Testis (tissue), 2 donors: ENCODE measurements at regions not wholly inside any gene's neighbourhood (a gene's known extent, or its start where the extent isn't known, plus 50 kb on each side); places are given as distances from the start of the nearest gene placed in this dataset.
A peak's percentile ranks its signal among the peaks of the same experiment; 100 is the strongest.

Experiments
- DNase-seq: peaks from one replicate; pipeline ENCODE4 v3.0.0-alpha.2; 2019
- H3K27ac ChIP-seq, 2 donors: fragments of 200-600 bp; sonication (generic); one replicate each; pipeline ENCODE4 v1.5.1; 2019
- H3K27me3 ChIP-seq: fragments of 200-600 bp; sonication (generic); one replicate; pipeline ENCODE4 v1.5.1; 2019
- H3K36me3 ChIP-seq: fragments of 200-600 bp; sonication (generic); one replicate; pipeline ENCODE4 v1.5.1; 2017; ENCODE audit warnings: low read depth; ENCODE audit errors: missing control alignments
- H3K4me1 ChIP-seq: fragments of 200-600 bp; sonication (generic); one replicate; pipeline ENCODE4 v1.5.1; 2019
- H3K4me3 ChIP-seq, 2 donors: fragments of 200-600 bp; sonication (generic); one replicate each; pipeline ENCODE4 v1.5.1; 2017 to 2019
- H3K9me3 ChIP-seq: fragments of 200-600 bp; sonication (generic); one replicate; pipeline ENCODE4 v1.5.1; 2017
- POLR2A ChIP-seq: fragments of 450-650 bp; IDR thresholded peaks from one replicate; pipeline ENCODE4 v1.6.1; 2017; ENCODE audit warnings: antibody characterized with exemption, mild to moderate bottlenecking, moderate library complexity
- WGBS, 2 donors: methylation state at CpG; one replicate each; pipeline ENCODE4 v1.1.5; 2018; 5-methylcytosine and 5-hydroxymethylcytosine counted together
- intact Hi-C: fragments of 100-400 bp; cut with DNase I; formaldehyde crosslinking; loops from one replicate; pipeline ENCODE4 v1.15.1; 2023; ENCODE audit warnings: low total_unique reads
- TF ChIP-seq, protein P1 (sequence below), 3 experiments: fragments of 450-650 bp in 2 of 3; fragments of 200-600 bp in 1 of 3; sonication (generic) in 1 of 3; IDR thresholded peaks; one replicate each; pipeline ENCODE4 v1.5.1; 2016 to 2019; ENCODE audit warnings: antibody characterized with exemption in 3 of 3, mild to moderate bottlenecking in 2 of 3, moderate library complexity in 1 of 3

GRCh38 chr4:94112644-94113043 lies 95.0 kb upstream of the SMARCAD1 start:
- no peaks in the 10 kb centered on the region for H3K4me1 ChIP-seq
- 73 to 92% methylated on average over 1 of the region's 1 CpG for WGBS, 2 donors
- intact Hi-C loops: no loop called here
- no peaks in the 10 kb centered on the region for H3K9me3 ChIP-seq
- DNase-seq: no peak
- no peak overlapping the region for H3K4me3 ChIP-seq
- H3K27me3 ChIP-seq: no peaks in the 10 kb centered on the region
- no peaks in the 10 kb centered on the region for H3K36me3 ChIP-seq
- TF ChIP-seq POLR2A: no peak
- TF ChIP-seq, protein P1, sequence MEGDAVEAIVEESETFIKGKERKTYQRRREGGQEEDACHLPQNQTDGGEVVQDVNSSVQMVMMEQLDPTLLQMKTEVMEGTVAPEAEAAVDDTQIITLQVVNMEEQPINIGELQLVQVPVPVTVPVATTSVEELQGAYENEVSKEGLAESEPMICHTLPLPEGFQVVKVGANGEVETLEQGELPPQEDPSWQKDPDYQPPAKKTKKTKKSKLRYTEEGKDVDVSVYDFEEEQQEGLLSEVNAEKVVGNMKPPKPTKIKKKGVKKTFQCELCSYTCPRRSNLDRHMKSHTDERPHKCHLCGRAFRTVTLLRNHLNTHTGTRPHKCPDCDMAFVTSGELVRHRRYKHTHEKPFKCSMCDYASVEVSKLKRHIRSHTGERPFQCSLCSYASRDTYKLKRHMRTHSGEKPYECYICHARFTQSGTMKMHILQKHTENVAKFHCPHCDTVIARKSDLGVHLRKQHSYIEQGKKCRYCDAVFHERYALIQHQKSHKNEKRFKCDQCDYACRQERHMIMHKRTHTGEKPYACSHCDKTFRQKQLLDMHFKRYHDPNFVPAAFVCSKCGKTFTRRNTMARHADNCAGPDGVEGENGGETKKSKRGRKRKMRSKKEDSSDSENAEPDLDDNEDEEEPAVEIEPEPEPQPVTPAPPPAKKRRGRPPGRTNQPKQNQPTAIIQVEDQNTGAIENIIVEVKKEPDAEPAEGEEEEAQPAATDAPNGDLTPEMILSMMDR (IDR thresholded peaks at IDR 0.05): no peak
- H3K27ac ChIP-seq: no peak overlapping the region

DNA sequence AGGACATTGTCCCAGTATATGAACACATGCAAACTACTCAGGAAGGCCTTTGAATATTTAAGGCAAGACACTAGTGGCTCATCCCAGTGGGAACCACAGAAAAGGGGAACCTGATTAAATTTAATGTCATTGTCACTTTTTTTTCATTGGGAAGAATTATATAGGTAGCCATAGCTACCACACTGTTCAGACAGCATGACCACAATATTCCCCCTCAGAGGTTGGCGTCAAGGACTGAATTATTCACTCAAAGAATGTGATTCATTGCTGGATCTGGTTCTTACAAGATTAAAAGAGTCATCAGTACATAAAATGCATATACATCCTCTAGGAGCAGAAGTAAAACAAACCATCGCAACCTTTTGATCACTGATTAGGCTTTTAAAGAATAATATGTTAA lies 92.0 kb upstream of the SMARCAD1 start:
- H3K27me3 ChIP-seq: no peaks in the 10 kb centered on the region
- no peaks in the 10 kb centered on the region for H3K36me3 ChIP-seq
- no peak for TF ChIP-seq POLR2A
- TF ChIP-seq, protein P1 (IDR thresholded peaks at IDR 0.05): no peak
- H3K27ac ChIP-seq: no peak overlapping the region
- DNase-seq: no peak
- H3K4me1 ChIP-seq: no peaks in the 10 kb centered on the region
- H3K4me3 ChIP-seq: no peak overlapping the region
- 88 to 92% methylated on average over 2 of the region's 2 CpGs for WGBS, 2 donors
- no peaks in the 10 kb centered on the region for H3K9me3 ChIP-seq
- intact Hi-C loops: no loop called here

GRCh38 chr4:94116842-94117241 lies 90.8 kb upstream of the SMARCAD1 start:
- no peak for DNase-seq
- H3K27ac ChIP-seq: no peak overlapping the region
- intact Hi-C loops: no loop called here
- no peaks in the 10 kb centered on the region for H3K4me1 ChIP-seq
- no peaks in the 10 kb centered on the region for H3K9me3 ChIP-seq
- H3K4me3 ChIP-seq: no peak overlapping the region
- no peaks in the 10 kb centered on the region for H3K27me3 ChIP-seq
- H3K36me3 ChIP-seq: no peaks in the 10 kb centered on the region
- 87 to 91% methylated on average over 2 of the region's 2 CpGs for WGBS, 2 donors
- TF ChIP-seq, protein P1 (IDR thresholded peaks at IDR 0.05): no peak
- TF ChIP-seq POLR2A: no peak

GRCh38 chr4:94126669-94127068 lies 81.0 kb upstream of the SMARCAD1 start:
- Histone ChIP-seq H3K36me3 (no peaks in the 10 kb centered on the region), H3K4me1 (no peaks in the 10 kb centered on the region), H3K9me3 (no peaks in the 10 kb centered on the region), H3K27ac (no peak overlapping the region), H3K4me3 (no peak overlapping the region), H3K27me3 (no peaks in the 10 kb centered on the region)
- 51 to 61% methylated on average over 4 of the region's 4 CpGs for WGBS, 2 donors
- TF ChIP-seq, protein P1 (IDR thresholded peaks at IDR 0.05): no peak
- no peak for TF ChIP-seq POLR2A
- intact Hi-C loops: loop anchor here (10.0 kb wide), 1 partner anchor 332 kb away; no protein-coding TSS in a partner anchor
- no peak for DNase-seq

GRCh38 chr4:94127707-94128328 lies 79.8 kb upstream of the SMARCAD1 start:
- Histone ChIP-seq H3K4me1 (no peaks in the 10 kb centered on the region), H3K27me3 (no peaks in the 10 kb centered on the region), H3K27ac (no peak overlapping the region), H3K4me3 (no peak overlapping the region), H3K9me3 (no peaks in the 10 kb centered on the region), H3K36me3 (no peaks in the 10 kb centered on the region)
- no peak for TF ChIP-seq POLR2A
- TF ChIP-seq, protein P1 (IDR thresholded peaks at IDR 0.05): peak; percentile 39 to 58 (median 47)
- DNase-seq: no peak
- WGBS, 2 donors: 26 to 34% methylated on average over 3 of the region's 3 CpGs
- intact Hi-C loops: loop anchor here (10.0 kb wide), 1 partner anchor 333 kb away; no protein-coding TSS in a partner anchor
